Esophagus muscularis mucosa (tissue), 4 donors: ENCODE measurements at regions not wholly inside any gene's neighbourhood (a gene's known extent, or its start where the extent isn't known, plus 50 kb on each side); places are given as distances from the start of the nearest gene placed in this dataset.

Experiments
- DNase-seq: peaks from one replicate; pipeline ENCODE4 v3.0.0-alpha.2; 2017; ENCODE audit errors: extremely low spot score
- H3K27ac ChIP-seq, 4 donors: fragments of 200-600 bp; sonication (generic); replicated peaks in 1 of 4; 1 replicate in 3 of 4; 2 replicates in 1 of 4; pipeline ENCODE4 v1.5.1; 2016 to 2019; ENCODE audit warnings: mild to moderate bottlenecking in 1 of 4
- H3K27me3 ChIP-seq, 4 donors: fragments of 200-600 bp; sonication (generic); one replicate each; pipeline versions ENCODE4 v1.5.1 to v1.6.0; 2016 to 2019
- H3K36me3 ChIP-seq, 4 donors: fragments of 200-600 bp; sonication (generic); one replicate each; pipeline ENCODE4 v1.5.1; 2016 to 2019
- H3K4me1 ChIP-seq, 4 donors: fragments of 200-600 bp; sonication (generic); one replicate each; pipeline ENCODE4 v1.5.1; 2016 to 2019
- H3K4me3 ChIP-seq, 4 donors: fragments of 200-600 bp; sonication (generic); 1 replicate in 2 of 4; 2 replicates in 2 of 4; pipeline ENCODE4 v1.5.1; 2016 to 2019; ENCODE audit warnings: mild to moderate bottlenecking in 4 of 4, moderate library complexity in 1 of 4
- H3K9me3 ChIP-seq, 4 donors: fragments of 200-600 bp; sonication (generic); 1 replicate in 3 of 4; 2 replicates in 1 of 4; pipeline ENCODE4 v1.5.1; 2016 to 2019
- CTCF ChIP-seq, 3 experiments: fragments of 200-600 bp in 2 of 3; fragments of 450-650 bp in 1 of 3; sonication (generic) in 2 of 3; IDR thresholded peaks; one replicate each; pipeline ENCODE4 v1.5.1; 2017 to 2019; ENCODE audit warnings: antibody characterized with exemption in 3 of 3, mild to moderate bottlenecking in 2 of 3, moderate library complexity in 1 of 3
- EP300 ChIP-seq: sonication (generic); formaldehyde crosslinking; IDR thresholded peaks from one replicate; pipeline ENCODE4 v1.6.1; 2017; ENCODE audit warnings: antibody characterized with exemption
- POLR2A ChIP-seq: fragments of 450-650 bp; IDR thresholded peaks from one replicate; pipeline ENCODE4 v1.6.1; 2017; ENCODE audit warnings: antibody characterized with exemption, moderate library complexity, mild to moderate bottlenecking, low read depth
- POLR2AphosphoS5 ChIP-seq, 2 donors: sonication (generic); formaldehyde crosslinking; IDR thresholded peaks; one replicate each; pipeline ENCODE4 v1.6.1; 2017; ENCODE audit warnings: antibody characterized with exemption in 2 of 2
- WGBS: methylation state at CpG from one replicate; pipeline ENCODE4 v1.1.5; 2018; 5-methylcytosine and 5-hydroxymethylcytosine counted together
- intact Hi-C: fragments of 100-400 bp; cut with DNase I; formaldehyde crosslinking; loops from one replicate; pipeline ENCODE4 v1.15.1; 2023

- Histone ChIP-seq H3K4me3 (no peak overlapping the region), H3K27ac (no peak overlapping the region), H3K9me3 (no peaks in the 10 kb centered on the region), H3K4me1 (peaks cover 0 to 24% (median 11%) of the 10 kb centered on the region in 4 donors), H3K27me3 (no peaks in the 10 kb centered on the region), H3K36me3 (peaks cover 9 to 15% (median 13%) of the 10 kb centered on the region in 4 donors)
- TF ChIP-seq EP300 (no peak), POLR2AphosphoS5 (IDR thresholded peaks at IDR 0.05) (no peak), CTCF (IDR thresholded peaks at IDR 0.05) (no peak), POLR2A (no peak)
- no peak for DNase-seq
- WGBS, result 100% methylated on average over 1 of the region's 1 CpG
- intact Hi-C loops, result no loop called here
Measured at GRCh38 chr2:177318613-177319012, 54.1 kb upstream of the NFE2L2 start.

- Histone ChIP-seq H3K4me1 (peaks cover 0 to 10% (median 0%) of the 10 kb centered on the region in 4 donors), H3K27ac (no peak overlapping the region), H3K36me3 (peaks cover 9 to 15% (median 13%) of the 10 kb centered on the region in 4 donors), H3K9me3 (no peaks in the 10 kb centered on the region), H3K27me3 (no peaks in the 10 kb centered on the region), H3K4me3 (no peak overlapping the region)
- 82% methylated on average over 2 of the region's 2 CpGs for WGBS
- TF ChIP-seq POLR2AphosphoS5 (IDR thresholded peaks at IDR 0.05) (no peak), POLR2A (no peak), CTCF (IDR thresholded peaks at IDR 0.05) (no peak), EP300 (no peak)
- DNase-seq, result no peak
- intact Hi-C loops, result no loop called here
Measured at GRCh38 chr2:177320596-177320995, 56.1 kb upstream of the NFE2L2 start.

DNA sequence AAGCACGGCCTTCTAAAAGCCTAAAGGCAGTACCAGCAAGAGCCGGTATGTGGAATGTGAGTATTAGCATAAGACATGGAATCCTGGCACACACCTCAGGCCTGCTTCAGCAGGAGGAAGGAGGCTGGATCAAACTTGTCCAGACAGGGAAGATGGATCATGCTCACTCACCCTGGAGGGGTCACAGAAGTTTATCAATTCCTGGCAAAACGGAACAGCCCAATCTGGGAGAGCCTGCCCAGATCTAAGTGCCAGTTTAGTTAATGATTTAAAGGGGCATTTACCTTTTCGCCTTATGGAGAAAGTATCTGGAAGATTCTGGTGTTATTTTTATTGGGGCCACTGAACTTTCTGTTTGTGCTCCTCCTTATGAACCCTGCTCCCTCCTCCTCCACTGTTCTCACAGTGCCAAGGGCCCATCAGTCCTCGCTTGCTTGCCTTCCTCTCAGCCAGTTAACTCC, 58.3 kb upstream of the NFE2L2 start:
- no peak for DNase-seq
- peaks cover 9 to 15% (median 13%) of the 10 kb centered on the region in 4 donors for H3K36me3 ChIP-seq
- no peak overlapping the region for H3K4me3 ChIP-seq
- no peak overlapping the region for H3K27ac ChIP-seq
- WGBS, result 81% methylated on average over 5 of the region's 5 CpGs
- TF ChIP-seq CTCF (IDR thresholded peaks at IDR 0.05) (no peak), POLR2AphosphoS5 (IDR thresholded peaks at IDR 0.05) (no peak), EP300 (no peak), POLR2A (no peak)
- no peaks in the 10 kb centered on the region for H3K9me3 ChIP-seq
- no peaks in the 10 kb centered on the region for H3K4me1 ChIP-seq
- intact Hi-C loops, result no loop called here
- H3K27me3 ChIP-seq, result no peaks in the 10 kb centered on the region

DNA sequence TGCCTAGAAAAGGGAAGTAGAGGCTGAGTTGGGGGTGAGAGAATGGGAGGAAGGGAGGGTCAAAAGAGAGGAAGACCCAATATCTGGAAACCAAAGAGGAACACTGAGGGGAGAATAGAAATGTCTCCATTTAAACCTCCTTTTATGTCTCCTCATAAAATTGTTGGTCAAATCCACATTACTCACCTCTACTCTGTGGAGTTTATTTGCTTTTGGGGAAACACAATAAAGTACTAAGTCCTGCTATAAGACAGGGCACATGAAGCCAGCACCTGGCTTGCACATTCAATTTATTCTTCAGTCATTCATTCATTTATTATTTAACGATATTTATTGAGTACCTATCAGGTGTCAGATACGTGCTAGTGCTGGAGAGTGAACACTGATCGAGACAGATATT, 60.3 kb upstream of the NFE2L2 start:
- intact Hi-C loops, result no loop called here

More for the DNA sequence above, 60.3 kb upstream of the NFE2L2 start:
- no peak for TF ChIP-seq POLR2AphosphoS5 (IDR thresholded peaks at IDR 0.05)
- no peak for TF ChIP-seq EP300
- no peak for TF ChIP-seq CTCF (IDR thresholded peaks at IDR 0.05)
- TF ChIP-seq POLR2A, result no peak
- H3K27me3 ChIP-seq, result no peaks in the 10 kb centered on the region
- no peak overlapping the region for H3K4me3 ChIP-seq
- 94% methylated on average over 3 of the region's 3 CpGs for WGBS
- H3K9me3 ChIP-seq, result no peaks in the 10 kb centered on the region
- peaks cover 9 to 15% (median 13%) of the 10 kb centered on the region in 4 donors for H3K36me3 ChIP-seq
- H3K27ac ChIP-seq, result no peak overlapping the region
- DNase-seq, result no peak
- no peaks in the 10 kb centered on the region for H3K4me1 ChIP-seq
